DOHH2 (cell line): ENCODE measurements at regions not wholly inside any gene's neighbourhood (a gene's known extent, or its start where the extent isn't known, plus 50 kb on each side); places are given as distances from the start of the nearest gene placed in this dataset.

ENCODE experiments used
- H3F3A ChIP-seq: fragments of 200-600 bp; sonication (generic), shearing (Covaris generic); 2 replicates; pipeline ENCODE4 v1.6.0; 2016; ENCODE audit warnings: antibody characterized with exemption, mild to moderate bottlenecking; ENCODE audit not compliant: control insufficient read depth, insufficient read depth
- H3K27ac ChIP-seq: fragments of 200-600 bp; sonication (generic); 2 replicates; pipeline ENCODE4 v1.5.1; 2014; ENCODE audit warnings: low read depth, mild to moderate bottlenecking, low read length, moderate library complexity
- H3K27me3 ChIP-seq: fragments of 200-600 bp; sonication (generic); 2 replicates; pipeline ENCODE4 v1.6.1; 2014; ENCODE audit warnings: mild to moderate bottlenecking, low read length, mixed read lengths; ENCODE audit not compliant: control insufficient read depth
- H3K36me3 ChIP-seq: fragments of 200-600 bp; sonication (generic); 2 replicates; pipeline ENCODE4 v1.6.1; 2014; ENCODE audit warnings: mild to moderate bottlenecking, low read length, moderate library complexity, mixed read lengths; ENCODE audit not compliant: control insufficient read depth
- H3K4me1 ChIP-seq: fragments of 200-600 bp; sonication (generic); 2 replicates; pipeline ENCODE4 v1.6.1; 2014; ENCODE audit warnings: mild to moderate bottlenecking, low read length, mixed read lengths; ENCODE audit not compliant: control insufficient read depth
- H3K4me2 ChIP-seq: fragments of 200-600 bp; sonication (generic); 2 replicates; pipeline ENCODE4 v1.6.0; 2014; ENCODE audit warnings: mild to moderate bottlenecking, low read length, moderate library complexity
- H3K4me3 ChIP-seq: fragments of 200-600 bp; sonication (generic); 2 replicates; pipeline ENCODE4 v1.5.1; 2014; ENCODE audit warnings: mild to moderate bottlenecking, low read length, mixed read lengths
- H3K79me2 ChIP-seq: fragments of 200-600 bp; sonication (generic); 2 replicates; pipeline ENCODE4 v1.6.1; 2014; ENCODE audit warnings: mild to moderate bottlenecking, low read length, mixed read lengths; ENCODE audit not compliant: control insufficient read depth
- H3K9me2 ChIP-seq: fragments of 200-600 bp; sonication (generic); replicated peaks from 2 replicates; pipeline ENCODE4 v1.6.1; 2014; ENCODE audit warnings: mild to moderate bottlenecking, low read length, mixed read lengths; ENCODE audit not compliant: control insufficient read depth
- H3K9me3 ChIP-seq: fragments of 200-600 bp; sonication (generic); 2 replicates; pipeline ENCODE4 v1.6.1; 2014; ENCODE audit warnings: antibody characterized with exemption, low read length, mixed read lengths; ENCODE audit not compliant: control insufficient read depth, insufficient read depth
- H4K20me1 ChIP-seq: fragments of 200-600 bp; sonication (generic); 2 replicates; pipeline ENCODE4 v1.6.0; 2014; ENCODE audit warnings: low read depth, mild to moderate bottlenecking, antibody characterized with exemption, low read length, moderate library complexity; ENCODE audit not compliant: control insufficient read depth, insufficient read depth
- EZH2phosphoT487 ChIP-seq: fragments of 200-600 bp; sonication (generic); IDR thresholded peaks from 2 replicates; pipeline ENCODE4 v1.6.1; 2017; ENCODE audit warnings: borderline replicate concordance, mild to moderate bottlenecking, antibody characterized with exemption, low read length, moderate library complexity, mixed read lengths
- TF ChIP-seq, protein P1 (sequence below): fragments of 200-600 bp; sonication (generic); IDR thresholded peaks from one replicate; pipeline ENCODE4 v1.5.1; 2014; ENCODE audit warnings: antibody characterized with exemption, mild to moderate bottlenecking, low read depth, low read length; ENCODE audit not compliant: poor library complexity, severe bottlenecking

DNA sequence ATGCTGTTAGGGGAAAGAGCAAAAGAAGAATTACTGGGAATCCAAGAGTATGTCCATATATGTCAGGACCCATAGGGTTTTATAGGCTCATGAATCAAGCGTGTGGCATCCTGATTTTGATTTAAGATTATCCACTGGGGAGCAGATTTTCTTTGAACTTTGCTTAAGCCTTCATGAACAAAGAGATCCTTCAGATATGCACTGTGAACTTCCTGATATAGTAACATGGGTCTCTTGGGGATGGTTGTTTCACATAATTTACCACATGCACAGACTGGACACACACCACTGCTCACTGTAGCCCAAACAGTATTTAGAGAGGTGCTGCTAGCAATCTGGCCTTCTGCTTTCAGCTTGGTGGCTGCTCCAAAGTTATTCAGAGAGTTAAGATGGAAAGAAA is 200.9 kb upstream of the ZPLD1 start:
- Histone ChIP-seq H4K20me1 (no peaks in the 10 kb centered on the region), H3K4me3 (peak overlapping the region; percentile 50), H3K9me3 (no peaks in the 10 kb centered on the region), H3K27me3 (no peaks in the 10 kb centered on the region), H3K4me2 (peak overlapping the region; percentile 66), H3K27ac (peak overlapping the region; percentile 77), H3K4me1 (peaks cover 78% of the 10 kb centered on the region), H3K36me3 (no peaks in the 10 kb centered on the region), H3K79me2 (no peaks in the 10 kb centered on the region), H3F3A (peaks cover 4% of the 10 kb centered on the region), H3K9me2 (no peaks in the 10 kb centered on the region)
- TF ChIP-seq, protein P1, sequence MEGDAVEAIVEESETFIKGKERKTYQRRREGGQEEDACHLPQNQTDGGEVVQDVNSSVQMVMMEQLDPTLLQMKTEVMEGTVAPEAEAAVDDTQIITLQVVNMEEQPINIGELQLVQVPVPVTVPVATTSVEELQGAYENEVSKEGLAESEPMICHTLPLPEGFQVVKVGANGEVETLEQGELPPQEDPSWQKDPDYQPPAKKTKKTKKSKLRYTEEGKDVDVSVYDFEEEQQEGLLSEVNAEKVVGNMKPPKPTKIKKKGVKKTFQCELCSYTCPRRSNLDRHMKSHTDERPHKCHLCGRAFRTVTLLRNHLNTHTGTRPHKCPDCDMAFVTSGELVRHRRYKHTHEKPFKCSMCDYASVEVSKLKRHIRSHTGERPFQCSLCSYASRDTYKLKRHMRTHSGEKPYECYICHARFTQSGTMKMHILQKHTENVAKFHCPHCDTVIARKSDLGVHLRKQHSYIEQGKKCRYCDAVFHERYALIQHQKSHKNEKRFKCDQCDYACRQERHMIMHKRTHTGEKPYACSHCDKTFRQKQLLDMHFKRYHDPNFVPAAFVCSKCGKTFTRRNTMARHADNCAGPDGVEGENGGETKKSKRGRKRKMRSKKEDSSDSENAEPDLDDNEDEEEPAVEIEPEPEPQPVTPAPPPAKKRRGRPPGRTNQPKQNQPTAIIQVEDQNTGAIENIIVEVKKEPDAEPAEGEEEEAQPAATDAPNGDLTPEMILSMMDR: no peak
- no peak for TF ChIP-seq EZH2phosphoT487

- no peaks in the 10 kb centered on the region for H4K20me1 ChIP-seq
- H3K79me2 ChIP-seq: no peaks in the 10 kb centered on the region
- no peaks in the 10 kb centered on the region for H3K9me2 ChIP-seq
- peak overlapping the region; percentile 77 for H3K27ac ChIP-seq
- peak overlapping the region; percentile 50 for H3K4me3 ChIP-seq
- H3K4me1 ChIP-seq: peaks cover 61% of the 10 kb centered on the region
- no peaks in the 10 kb centered on the region for H3K27me3 ChIP-seq
- H3F3A ChIP-seq: peaks cover 4% of the 10 kb centered on the region
- peak overlapping the region; percentile 66 for H3K4me2 ChIP-seq
- no peaks in the 10 kb centered on the region for H3K9me3 ChIP-seq
- no peaks in the 10 kb centered on the region for H3K36me3 ChIP-seq
- no peak for TF ChIP-seq EZH2phosphoT487
- TF ChIP-seq, protein P1: peak; percentile 22
Observed at GRCh38 chr3:102235679-102236078, 199.1 kb upstream of the ZPLD1 start.

- Histone ChIP-seq H3K4me1 (peaks cover 49% of the 10 kb centered on the region), H3K27me3 (no peaks in the 10 kb centered on the region), H3K36me3 (no peaks in the 10 kb centered on the region), H3K9me2 (no peaks in the 10 kb centered on the region), H3K79me2 (no peaks in the 10 kb centered on the region), H3F3A (peaks cover 4% of the 10 kb centered on the region), H3K4me3 (no peak overlapping the region), H4K20me1 (no peaks in the 10 kb centered on the region), H3K4me2 (no peak overlapping the region), H3K27ac (no peak overlapping the region), H3K9me3 (no peaks in the 10 kb centered on the region)
- TF ChIP-seq, protein P1: no peak
- TF ChIP-seq EZH2phosphoT487: no peak
Observed at GRCh38 chr3:102237181-102237580, 197.6 kb upstream of the ZPLD1 start.

GRCh38 chr3:102237838-102238237 is 197.0 kb upstream of the ZPLD1 start:
- no peaks in the 10 kb centered on the region for H3K36me3 ChIP-seq
- peaks cover 4% of the 10 kb centered on the region for H3F3A ChIP-seq
- TF ChIP-seq, protein P1: no peak
- no peak for TF ChIP-seq EZH2phosphoT487
- H3K4me1 ChIP-seq: peaks cover 46% of the 10 kb centered on the region
- no peaks in the 10 kb centered on the region for H3K9me3 ChIP-seq
- no peak overlapping the region for H3K4me3 ChIP-seq
- H3K27ac ChIP-seq: no peak overlapping the region
- H3K9me2 ChIP-seq: no peaks in the 10 kb centered on the region
- no peaks in the 10 kb centered on the region for H3K27me3 ChIP-seq
- no peaks in the 10 kb centered on the region for H3K79me2 ChIP-seq
- H3K4me2 ChIP-seq: no peak overlapping the region
- no peaks in the 10 kb centered on the region for H4K20me1 ChIP-seq
